ENCODE measurements at regions not wholly inside any gene's neighbourhood (a gene's known extent, or its start where the extent isn't known, plus 50 kb on each side); places are given as distances from the start of the nearest gene placed in this dataset. TPM values are rescaled to one million over a fixed set of nuclear protein-coding genes. Genes with fewer than 3 reads are reported as not detected.

Small RNA genes lying in the stretch of these regions (small RNA-seq; reads per million reads assigned to genes)
- gene AC245291.3 (not detected), gene IGLVVII-41-1 (not detected)

Data from occipital lobe (tissue), 1 donor.